IMR-90 (cell line): ENCODE measurements at regions not wholly inside any gene's neighbourhood (a gene's known extent, or its start where the extent isn't known, plus 50 kb on each side); places are given as distances from the start of the nearest gene placed in this dataset.

Source experiments
- ATAC-seq: fragments of 200-7000 bp; cut with Tn5 transposase; 2 replicates; pipeline ENCODE4 v1.9.1; 2020; ENCODE audit warnings: low read depth, mild to moderate bottlenecking, moderate library complexity
- BruUV-seq: library from RNA; stranded (reverse); fragments of 400-500 nt; replicated peaks from 2 replicates; lab custom pipeline; 2021; lab: Mats Ljungman, UMichigan
- CTCF ChIA-PET: fragments of 300-600 bp; formaldehyde crosslinking; extraction: SDS; loops from one replicate; lab custom pipeline; 2021; ENCODE audit warnings: antibody characterized with exemption; lab: Yijun Ruan, JAX
- POLR2A ChIA-PET: fragments of 300-600 bp; sonication (Branson Sonifier 250); formaldehyde crosslinking; loops from one replicate; lab custom pipeline; 2022; ENCODE audit warnings: antibody characterized with exemption; ENCODE audit not compliant: unreplicated experiment; lab: Charles Lee
- DNase-seq: peaks from one replicate; pipeline ENCODE4 v3.0.0; 2013
- H2AFZ ChIP-seq: replicated peaks from 2 replicates; pipeline ENCODE3; 2013; ENCODE audit warnings: low read length, mild to moderate bottlenecking; ENCODE audit not compliant: poor library complexity
- H2AK5ac ChIP-seq: 2 replicates; pipeline ENCODE4 v1.6.1; 2013; ENCODE audit warnings: low read depth, low read length, inconsistent platforms
- H2AK9ac ChIP-seq: replicated peaks from 2 replicates; pipeline ENCODE3; 2013; ENCODE audit warnings: mild to moderate bottlenecking, low read depth, low read length, moderate library complexity; ENCODE audit not compliant: poor library complexity
- H2BK120ac ChIP-seq: 2 replicates; pipeline ENCODE4 v1.6.1; 2013; ENCODE audit warnings: low read depth, low read length, inconsistent platforms
- H2BK15ac ChIP-seq: 3 replicates; pipeline ENCODE4 v1.6.1; 2013; ENCODE audit warnings: low read depth, low read length, inconsistent platforms
- H2BK20ac ChIP-seq: 2 replicates; pipeline ENCODE4 v1.6.1; 2013; ENCODE audit warnings: low read depth, mild to moderate bottlenecking, inconsistent platforms, low read length, moderate library complexity
- H2BK5ac ChIP-seq: 2 replicates; pipeline ENCODE4 v1.6.1; 2013; ENCODE audit warnings: mild to moderate bottlenecking, low read depth, low read length, inconsistent platforms; ENCODE audit not compliant: poor library complexity, severe bottlenecking
- H3K14ac ChIP-seq: replicated peaks from 2 replicates; pipeline ENCODE4 v1.6.1; 2013; ENCODE audit warnings: low read depth, low read length, inconsistent platforms
- H3K18ac ChIP-seq: 2 replicates; pipeline ENCODE4 v1.6.1; 2013; ENCODE audit warnings: low read depth, low read length, control low read depth
- H3K23ac ChIP-seq: 2 replicates; pipeline ENCODE4 v1.6.1; 2013; ENCODE audit warnings: low read depth, low read length, inconsistent platforms
- H3K27ac ChIP-seq: 2 replicates; pipeline ENCODE4 v1.5.1; 2013; ENCODE audit warnings: mild to moderate bottlenecking, control low read depth, low read length; ENCODE audit not compliant: insufficient read depth
- H3K27me3 ChIP-seq: 2 replicates; pipeline ENCODE4 v1.6.1; 2013; ENCODE audit warnings: low read length; ENCODE audit not compliant: control insufficient read depth, insufficient read depth
- H3K36me3 ChIP-seq: 2 replicates; pipeline ENCODE4 v1.6.1; 2013; ENCODE audit warnings: low read length, mixed read lengths; ENCODE audit not compliant: control insufficient read depth, insufficient read depth
- H3K4ac ChIP-seq: 2 replicates; pipeline ENCODE4 v1.6.1; 2013; ENCODE audit warnings: low read depth, low read length, inconsistent platforms
- H3K4me1 ChIP-seq: 2 replicates; pipeline ENCODE4 v1.6.1; 2013; ENCODE audit warnings: low read length, mixed read lengths; ENCODE audit not compliant: control insufficient read depth, insufficient read depth
- H3K4me2 ChIP-seq: 2 replicates; pipeline ENCODE4 v1.6.1; 2013; ENCODE audit warnings: low read depth, mild to moderate bottlenecking, control low read depth, low read length, moderate library complexity
- H3K4me3 ChIP-seq: 2 replicates; pipeline ENCODE4 v1.5.1; 2013; ENCODE audit warnings: low read depth, mild to moderate bottlenecking, control low read depth, low read length, moderate library complexity; ENCODE audit not compliant: insufficient read depth
- H3K56ac ChIP-seq: 2 replicates; pipeline ENCODE4 v1.6.1; 2013; ENCODE audit warnings: low read length, inconsistent platforms; ENCODE audit not compliant: insufficient read depth; ENCODE audit errors: extremely low read depth
- H3K79me1 ChIP-seq, 2 experiments: 2 replicates each; pipeline ENCODE4 v1.6.1; 2013; ENCODE audit warnings: low read length in 2 of 2, inconsistent platforms in 1 of 2, low read depth in 1 of 2
- H3K9ac ChIP-seq: 2 replicates; pipeline ENCODE4 v1.6.1; 2013; ENCODE audit warnings: low read depth, low read length, control low read depth
- H3K9me1 ChIP-seq: 2 replicates; pipeline ENCODE4 v1.6.1; 2013; ENCODE audit warnings: low read length, inconsistent platforms; ENCODE audit not compliant: insufficient read depth
- H3K9me3 ChIP-seq: 2 replicates; pipeline ENCODE4 v1.6.1; 2013; ENCODE audit warnings: low read length; ENCODE audit not compliant: control insufficient read depth, insufficient read depth
- H4K20me1 ChIP-seq: 2 replicates; pipeline ENCODE4 v1.6.1; 2013; ENCODE audit warnings: low read length, inconsistent platforms; ENCODE audit not compliant: insufficient read depth
- H4K5ac ChIP-seq: 2 replicates; pipeline ENCODE4 v1.6.1; 2013; ENCODE audit warnings: mild to moderate bottlenecking, low read depth, low read length, control low read depth
- H4K8ac ChIP-seq, 2 experiments: 2 replicates each; pipeline ENCODE4 v1.6.1; 2013; ENCODE audit warnings: low read depth in 2 of 2, low read length in 2 of 2, control low read depth in 1 of 2, inconsistent platforms in 1 of 2
- H4K91ac ChIP-seq: 2 replicates; pipeline ENCODE4 v1.6.1; 2013; ENCODE audit warnings: low read depth, low read length, inconsistent platforms; ENCODE audit not compliant: insufficient read depth
- MAFK ChIP-seq: IDR thresholded peaks from 2 replicates; pipeline ENCODE4 v1.6.1; 2012; ENCODE audit warnings: low read depth, low read length, improper control_type of control experiment
- NFE2L2 ChIP-seq: fragments of 150-350 bp; IDR thresholded peaks from 2 replicates; pipeline ENCODE4 v1.6.1; 2016; ENCODE audit warnings: low read depth, mild to moderate bottlenecking, low read length
- SMC3 ChIP-seq: fragments of 150-350 bp; IDR thresholded peaks from 2 replicates; pipeline ENCODE4 v1.6.1; 2016; ENCODE audit warnings: low read depth, mild to moderate bottlenecking, antibody characterized with exemption, low read length, moderate library complexity
- dilution Hi-C: fragments of 300-500 bp; cut with HindIII; formaldehyde crosslinking; loops from one replicate; pipeline ENCODE4 v1.14.3; 2018; ENCODE audit warnings: low sequenced_read_pairs; ENCODE audit not compliant: unreplicated experiment
- in situ Hi-C: fragments of 300-500 bp; cut with MboI; formaldehyde crosslinking; loops from 3 replicates; pipeline ENCODE4 v1.14.3; 2019; ENCODE audit warnings: low sequenced_read_pairs, inconsistent platforms, mixed read lengths
- intact Hi-C: fragments of 100-400 bp; cut with micrococcal nuclease; formaldehyde crosslinking; loops from 2 replicates; pipeline ENCODE4 v1.10.0; 2022

GRCh38 chr7:41796331-41796730, 93.4 kb upstream of the INHBA start:
- no peak overlapping the region for H2AK9ac ChIP-seq
- H3K79me1 ChIP-seq = no peaks in the 10 kb centered on the region
- H3K4me1 ChIP-seq = no peaks in the 10 kb centered on the region
- ChIA-PET POLR2A (no interaction called here), CTCF (no interaction called here)
- H3K9ac ChIP-seq = no peak overlapping the region
- H3K4me2 ChIP-seq = no peak overlapping the region
- no peak overlapping the region for H3K14ac ChIP-seq
- no peak overlapping the region for H4K5ac ChIP-seq
- dilution Hi-C loops = no loop called here
- no peak overlapping the region for H3K23ac ChIP-seq
- BruUV-seq = no TSS peak
- ATAC-seq = no peak
- no peak overlapping the region for H2BK15ac ChIP-seq
- no peaks in the 10 kb centered on the region for H3K9me3 ChIP-seq
- no peak overlapping the region for H3K27ac ChIP-seq
- H2AFZ ChIP-seq = peak overlapping the region; percentile 8
- H3K27me3 ChIP-seq = no peaks in the 10 kb centered on the region
- no peak overlapping the region for H3K4ac ChIP-seq
- H2BK120ac ChIP-seq = no peak overlapping the region
- intact Hi-C loops = no loop called here
- no peak overlapping the region for H3K56ac ChIP-seq
- TF ChIP-seq SMC3 (no peak), MAFK (peak; percentile 95), NFE2L2 (0 out of 2 replicates have a peak, but pooled peaks have one; percentile 14)
- no peak overlapping the region for H4K91ac ChIP-seq
- peak; percentile 34 for DNase-seq
- no peak overlapping the region for H2BK20ac ChIP-seq
- in situ Hi-C loops = loop anchor here (25.0 kb wide), 1 partner anchor 1041 kb away; no protein-coding TSS in a partner anchor
- H4K20me1 ChIP-seq = no peaks in the 10 kb centered on the region
- no peaks in the 10 kb centered on the region for H3K9me1 ChIP-seq
- H3K36me3 ChIP-seq = no peaks in the 10 kb centered on the region
- no peak overlapping the region for H2AK5ac ChIP-seq
- no peak overlapping the region for H4K8ac ChIP-seq
- no peak overlapping the region for H3K18ac ChIP-seq
- no peak overlapping the region for H3K4me3 ChIP-seq
- no peak overlapping the region for H2BK5ac ChIP-seq
